BLaER1 treated with 17β-estradiol and CSF1 and Interleukin-3, amounts not matched to agents 10 nM and 100 nM (cell line): ENCODE measurements at regions not wholly inside any gene's neighbourhood (a gene's known extent, or its start where the extent isn't known, plus 50 kb on each side); places are given as distances from the start of the nearest gene placed in this dataset.

Experiments
- H3K27ac ChIP-seq, 11 experiments: shearing (Covaris generic); formaldehyde crosslinking; 2 replicates each; pipeline ENCODE4 v1.8.1; 2022
- H3K27me3 ChIP-seq, 11 experiments: shearing (Covaris generic); formaldehyde crosslinking; 2 replicates each; pipeline ENCODE4 v1.8.1; 2022
- H3K36me3 ChIP-seq, 11 experiments: shearing (Covaris generic); formaldehyde crosslinking; 2 replicates each; pipeline ENCODE4 v1.8.1; 2022
- H3K4me1 ChIP-seq, 10 experiments: shearing (Covaris generic); formaldehyde crosslinking; 2 replicates each; pipeline ENCODE4 v1.8.1; 2022
- H3K4me2 ChIP-seq, 11 experiments: shearing (Covaris generic); formaldehyde crosslinking; 2 replicates each; pipeline ENCODE4 v1.8.1; 2022
- H3K4me3 ChIP-seq, 10 experiments: shearing (Covaris generic); formaldehyde crosslinking; 2 replicates each; pipeline ENCODE4 v1.8.1; 2022
- H3K9ac ChIP-seq, 11 experiments: shearing (Covaris generic); formaldehyde crosslinking; 2 replicates each; pipeline ENCODE4 v1.8.1; 2022
- H3K9me3 ChIP-seq, 11 experiments: shearing (Covaris generic); formaldehyde crosslinking; replicated peaks in 1 of 11; 2 replicates each; pipeline ENCODE4 v1.8.1; 2022
- H4K20me1 ChIP-seq, 11 experiments: shearing (Covaris generic); formaldehyde crosslinking; 2 replicates each; pipeline ENCODE4 v1.8.1; 2022
- Cebpa-rat ChIP-seq, 11 experiments: shearing (Covaris generic); IDR thresholded peaks; 2 replicates each; pipeline ENCODE4 v1.8.1; 2022

DNA sequence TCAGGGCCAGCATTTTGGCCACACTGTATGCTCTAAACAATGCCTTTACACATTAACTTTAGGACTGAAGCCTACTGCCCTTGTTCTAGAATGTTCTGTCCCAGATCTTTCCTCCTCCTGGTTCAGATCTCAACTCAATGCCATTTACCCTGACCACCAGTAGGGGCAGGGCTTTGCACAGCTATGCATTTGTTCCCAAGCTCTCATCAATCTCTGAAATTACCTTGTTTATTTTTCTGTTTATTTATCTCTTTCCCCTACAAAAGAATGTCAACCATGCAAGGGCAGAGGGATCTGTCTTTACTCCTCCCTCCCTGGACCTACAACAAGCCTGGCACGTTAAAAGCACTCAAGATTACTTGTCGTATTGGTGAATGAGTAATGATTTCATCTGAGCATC is 612.9 kb downstream of the BNC2 start:
- Histone ChIP-seq H3K4me2 (0 out of 22 replicates have a peak overlapping the region, but pooled peaks of 1 of the 11 experiments have one; percentile 1), H4K20me1 (no peaks in the 10 kb centered on the region), H3K4me3 (no peak overlapping the region), H3K4me1 (peaks cover 10 to 67% (median 57%) of the 10 kb centered on the region in 10 experiments), H3K27me3 (peaks cover 0 to 77% (median 0%) of the 10 kb centered on the region in 11 experiments; a peak in 5 of 22 replicates), H3K9ac (no peak overlapping the region), H3K27ac (no peak overlapping the region), H3K36me3 (no peaks in the 10 kb centered on the region), H3K9me3 (no peaks in the 10 kb centered on the region)
- TF ChIP-seq Cebpa-rat (IDR thresholded peaks at IDR 0.05) = no peak

GRCh38 chr9:16258191-16258590 is 612.3 kb downstream of the BNC2 start:
- no peaks in the 10 kb centered on the region for H3K9me3 ChIP-seq
- no peak overlapping the region for H3K9ac ChIP-seq
- H3K4me2 ChIP-seq = peak overlapping the region; percentile 19 to 69 (median 52); a peak in 17 of 22 replicates
- peaks cover 10 to 67% (median 60%) of the 10 kb centered on the region in 10 experiments for H3K4me1 ChIP-seq
- no peaks in the 10 kb centered on the region for H3K36me3 ChIP-seq
- no peak overlapping the region for H3K4me3 ChIP-seq
- H3K27me3 ChIP-seq = peaks cover 0 to 75% (median 0%) of the 10 kb centered on the region in 11 experiments; a peak in 5 of 22 replicates
- no peaks in the 10 kb centered on the region for H4K20me1 ChIP-seq
- no peak for TF ChIP-seq Cebpa-rat (IDR thresholded peaks at IDR 0.05)
- H3K27ac ChIP-seq = no peak overlapping the region

DNA sequence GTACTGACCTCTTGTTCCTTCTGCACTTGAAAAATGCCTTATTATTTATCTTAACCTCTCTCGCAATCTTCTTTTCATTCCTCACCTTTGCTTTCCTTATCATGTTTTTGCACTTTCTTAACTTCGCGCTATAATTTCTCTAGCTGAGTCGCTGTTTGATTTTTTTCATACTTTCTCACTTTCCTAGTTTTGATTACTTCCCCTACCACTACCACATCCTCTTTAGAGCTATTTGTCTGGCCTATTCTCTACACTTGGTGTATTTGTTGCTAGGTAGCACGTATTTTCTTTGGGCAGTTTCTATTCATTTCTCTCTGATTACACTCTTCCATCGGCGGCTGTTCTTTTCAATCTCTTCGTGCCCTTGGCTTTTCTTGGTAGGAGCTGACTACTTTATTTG is 611.8 kb downstream of the BNC2 start:
- H3K4me2 ChIP-seq = peak overlapping the region; percentile 19 to 69 (median 57); a peak in 21 of 22 replicates
- peaks cover 0 to 70% (median 0%) of the 10 kb centered on the region in 11 experiments; a peak in 5 of 22 replicates for H3K27me3 ChIP-seq
- no peaks in the 10 kb centered on the region for H4K20me1 ChIP-seq
- H3K4me1 ChIP-seq = peaks cover 10 to 65% (median 57%) of the 10 kb centered on the region in 10 experiments
- H3K9me3 ChIP-seq = no peaks in the 10 kb centered on the region
- no peak for TF ChIP-seq Cebpa-rat (IDR thresholded peaks at IDR 0.05)
- H3K4me3 ChIP-seq = no peak overlapping the region
- H3K36me3 ChIP-seq = no peaks in the 10 kb centered on the region
- H3K27ac ChIP-seq = peak overlapping the region in 2 of 11 experiments; percentile 15 to 47; a peak in 1 of 22 replicates
- no peak overlapping the region; a peak in 1 of 22 replicates for H3K9ac ChIP-seq

- Histone ChIP-seq H3K4me3 (no peak overlapping the region), H3K36me3 (no peaks in the 10 kb centered on the region), H4K20me1 (no peaks in the 10 kb centered on the region), H3K4me1 (peaks cover 20 to 64% (median 46%) of the 10 kb centered on the region in 10 experiments), H3K27me3 (peaks cover 0 to 34% (median 0%) of the 10 kb centered on the region in 11 experiments; a peak in 4 of 22 replicates), H3K9ac (no peak overlapping the region; a peak in 1 of 22 replicates), H3K27ac (peak overlapping the region in 1 of 11 experiments; percentile 9; a peak in 1 of 22 replicates), H3K4me2 (peak overlapping the region in 9 of 11 experiments; percentile 27 to 62 (median 57); a peak in 17 of 22 replicates), H3K9me3 (peaks cover 0 to 8% (median 0%) of the 10 kb centered on the region in 11 experiments; a peak in 3 of 22 replicates)
- no peak for TF ChIP-seq Cebpa-rat (IDR thresholded peaks at IDR 0.05)
These were observed 607.8 kb downstream of the BNC2 start for GRCh38 chr9:16262477-16263261.

DNA sequence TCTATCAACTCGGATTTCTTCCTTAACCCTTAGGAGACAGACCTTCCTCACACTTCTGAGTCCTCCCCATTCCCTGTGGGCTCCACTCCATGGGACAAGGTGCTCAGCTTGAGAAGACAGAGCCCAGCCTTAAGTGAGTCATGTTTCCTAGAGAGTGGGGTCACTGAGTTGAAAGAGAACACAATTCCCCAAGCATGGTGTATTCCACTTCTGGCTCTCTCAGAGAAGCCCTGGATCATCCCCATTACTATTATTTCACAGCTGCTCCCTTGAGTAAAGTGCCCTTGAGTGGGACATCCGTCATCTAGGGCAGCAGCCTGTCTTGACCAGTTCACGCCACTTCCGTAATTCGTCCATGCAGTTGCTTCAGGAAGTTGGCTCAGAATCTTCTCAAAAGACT is 604.8 kb downstream of the BNC2 start:
- Histone ChIP-seq H3K4me3 (no peak overlapping the region), H3K27me3 (peaks cover 0 to 15% (median 0%) of the 10 kb centered on the region in 11 experiments; a peak in 2 of 22 replicates), H3K9me3 (peaks cover 0 to 8% (median 0%) of the 10 kb centered on the region in 11 experiments; a peak in 3 of 22 replicates), H3K4me1 (peaks cover 15 to 58% (median 36%) of the 10 kb centered on the region in 10 experiments), H3K36me3 (no peaks in the 10 kb centered on the region), H4K20me1 (no peaks in the 10 kb centered on the region), H3K9ac (no peak overlapping the region), H3K27ac (no peak overlapping the region), H3K4me2 (peak overlapping the region in 6 of 11 experiments; percentile 3 to 76 (median 6); a peak in 3 of 22 replicates)
- TF ChIP-seq Cebpa-rat (IDR thresholded peaks at IDR 0.05) = no peak

- peak overlapping the region; percentile 72 to 88 (median 76) for H3K4me2 ChIP-seq
- H3K4me3 ChIP-seq = peak overlapping the region in 9 of 10 experiments; percentile 16 to 55 (median 36); a peak in 14 of 20 replicates
- TF ChIP-seq Cebpa-rat (IDR thresholded peaks at IDR 0.05) = no peak
These were observed 603.7 kb downstream of the BNC2 start for GRCh38 chr9:16266648-16267276.

GRCh38 chr9:16267281-16268066 is 603.0 kb downstream of the BNC2 start:
- H3K27ac ChIP-seq = peak overlapping the region in 8 of 11 experiments; percentile 6 to 64 (median 46); a peak in 11 of 22 replicates
- H3K9ac ChIP-seq = peak overlapping the region in 10 of 11 experiments; percentile 27 to 49 (median 42); a peak in 13 of 22 replicates
- TF ChIP-seq Cebpa-rat (IDR thresholded peaks at IDR 0.05) = peak in 1 of 11 experiments; percentile 10; a peak in 1 of 22 replicates
- H3K36me3 ChIP-seq = no peaks in the 10 kb centered on the region
- peak overlapping the region; percentile 72 to 88 (median 76) for H3K4me2 ChIP-seq
- peaks cover 0 to 9% (median 0%) of the 10 kb centered on the region in 11 experiments; a peak in 1 of 22 replicates for H3K27me3 ChIP-seq
- peaks cover 15 to 59% (median 30%) of the 10 kb centered on the region in 10 experiments for H3K4me1 ChIP-seq
- H4K20me1 ChIP-seq = no peaks in the 10 kb centered on the region
- peak overlapping the region; percentile 16 to 55 (median 34); a peak in 16 of 20 replicates for H3K4me3 ChIP-seq
- H3K9me3 ChIP-seq = peaks cover 0 to 8% (median 0%) of the 10 kb centered on the region in 11 experiments; a peak in 3 of 22 replicates

More at GRCh38 chr9:16266648-16267276, 603.7 kb downstream of the BNC2 start:
- Histone ChIP-seq H3K36me3 (no peaks in the 10 kb centered on the region), H3K4me1 (peaks cover 15 to 59% (median 36%) of the 10 kb centered on the region in 10 experiments), H3K27ac (peak overlapping the region in 7 of 11 experiments; percentile 26 to 64 (median 47); a peak in 10 of 22 replicates), H4K20me1 (no peaks in the 10 kb centered on the region), H3K9ac (peak overlapping the region in 5 of 11 experiments; percentile 35 to 48 (median 45); a peak in 8 of 22 replicates), H3K27me3 (peaks cover 0 to 15% (median 0%) of the 10 kb centered on the region in 11 experiments; a peak in 2 of 22 replicates), H3K9me3 (peaks cover 0 to 8% (median 0%) of the 10 kb centered on the region in 11 experiments; a peak in 3 of 22 replicates)
